ENCODE measurements at regions not wholly inside any gene's neighbourhood (a gene's known extent, or its start where the extent isn't known, plus 50 kb on each side); places are given as distances from the start of the nearest gene placed in this dataset.
"Not testable (repeated sequence)": the region's sequence is repeated elsewhere in the genome, so short reads cannot be mapped to it uniquely, and the experiment has no call there.

DNA sequence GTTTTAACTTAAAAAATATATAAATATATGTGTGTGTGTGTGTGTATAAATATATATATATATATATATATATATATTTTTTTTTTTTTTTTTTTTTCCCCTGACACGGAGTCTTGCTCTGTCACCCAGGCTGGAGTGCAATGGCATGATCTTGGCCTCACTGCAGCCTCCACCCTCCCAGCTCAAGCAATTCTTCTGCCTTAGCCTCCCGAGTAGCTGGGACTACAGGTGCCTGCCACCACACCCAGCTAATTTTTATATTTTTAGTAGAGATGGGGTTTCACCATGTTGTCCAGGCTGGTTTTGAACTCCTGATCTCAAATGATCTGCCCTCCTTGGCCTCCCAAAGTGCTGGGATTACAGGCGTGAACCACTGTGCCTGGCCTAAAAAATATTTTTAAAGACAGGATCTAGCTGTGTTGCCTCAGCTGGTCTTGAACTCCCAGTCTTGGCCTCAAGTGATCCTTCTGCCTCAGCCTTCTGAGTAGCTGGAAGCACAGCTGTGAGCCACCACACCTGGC lies 243.9 kb downstream of the GOLGA6L6 start:
- not testable (repeated sequence) for TF ChIP-seq CTCF, POLR2A, EP300 (IDR thresholded peaks at IDR 0.05)
